Hematopoietic multipotent progenitor cell treated with erythropoietin and hydrocortisone succinate and interleukin-3 and kit ligand, for 6 days (in vitro differentiated cells): ENCODE measurements at regions not wholly inside any gene's neighbourhood (a gene's known extent, or its start where the extent isn't known, plus 50 kb on each side); places are given as distances from the start of the nearest gene placed in this dataset.
A peak's percentile ranks its signal among the peaks of the same experiment; 100 is the strongest.

Experiments
- DNase-seq: peaks from one replicate; pipeline ENCODE4 v3.0.0-alpha.2; 2015

- DNase-seq: peak; percentile 70
These were observed 59.5 kb downstream of the PTGS2 start for GRCh38 chr1:186620566-186621350.

- DNase-seq: peak; percentile 73
These were observed 61.6 kb downstream of the PTGS2 start for GRCh38 chr1:186618401-186619170.

DNA sequence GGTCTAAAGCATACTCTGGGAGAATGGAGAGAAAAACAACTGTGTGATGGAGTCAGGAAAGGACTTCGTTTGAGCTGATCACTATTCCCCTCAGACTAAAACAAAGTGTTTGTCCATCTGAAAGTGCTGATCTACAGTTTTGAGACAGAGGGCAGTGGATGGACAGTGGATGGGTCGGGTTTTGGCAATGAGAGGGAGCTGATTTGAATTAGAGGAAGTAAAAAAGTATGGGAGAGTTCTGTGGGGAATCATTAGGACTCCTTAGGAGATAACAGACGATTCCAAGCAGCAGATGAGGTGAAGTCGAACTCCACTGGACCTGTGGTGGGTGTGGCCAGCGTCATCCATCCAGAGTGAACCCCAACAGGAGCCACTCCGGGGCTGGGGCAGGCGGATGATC, 62.3 kb downstream of the PTGS2 start:
- DNase-seq: no peak

DNA sequence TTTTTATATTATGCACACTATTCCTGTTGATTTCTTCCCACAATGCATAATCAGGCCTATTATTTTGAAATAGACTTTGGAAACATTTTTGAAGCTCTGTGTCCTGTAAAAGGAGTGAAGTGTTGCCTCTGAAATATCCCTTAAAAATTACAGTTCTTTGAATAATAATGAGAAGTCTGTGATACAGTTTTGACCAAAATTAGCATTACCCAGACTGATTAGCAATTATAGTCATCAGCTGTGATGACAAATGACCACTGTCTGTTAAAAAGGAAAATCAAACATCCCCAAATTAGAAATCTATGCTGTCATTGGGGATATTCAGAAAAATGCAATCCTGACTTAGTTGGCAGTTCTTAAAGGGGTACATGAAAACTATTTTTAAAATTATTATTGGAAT, 63.7 kb downstream of the PTGS2 start:
- no peak for DNase-seq

DNA sequence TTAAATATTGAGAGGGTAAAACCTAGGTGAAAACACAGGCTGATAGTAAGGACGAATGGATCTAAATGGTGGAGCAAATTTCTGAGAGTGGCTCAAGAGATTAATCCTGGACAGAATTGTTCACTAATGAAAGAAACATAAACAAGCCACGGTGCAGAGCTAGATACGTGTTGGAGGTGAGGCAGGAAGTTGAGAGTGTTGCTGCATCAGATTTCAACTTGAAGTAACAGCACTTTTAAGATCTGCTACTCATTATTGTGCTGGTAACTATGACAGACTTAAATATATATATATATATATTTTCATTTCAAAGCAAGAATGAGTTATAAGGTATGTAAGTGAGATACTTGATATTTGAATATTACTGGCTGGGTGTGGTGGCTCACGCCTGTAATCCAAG, 64.9 kb downstream of the PTGS2 start:
- no peak for DNase-seq

DNA sequence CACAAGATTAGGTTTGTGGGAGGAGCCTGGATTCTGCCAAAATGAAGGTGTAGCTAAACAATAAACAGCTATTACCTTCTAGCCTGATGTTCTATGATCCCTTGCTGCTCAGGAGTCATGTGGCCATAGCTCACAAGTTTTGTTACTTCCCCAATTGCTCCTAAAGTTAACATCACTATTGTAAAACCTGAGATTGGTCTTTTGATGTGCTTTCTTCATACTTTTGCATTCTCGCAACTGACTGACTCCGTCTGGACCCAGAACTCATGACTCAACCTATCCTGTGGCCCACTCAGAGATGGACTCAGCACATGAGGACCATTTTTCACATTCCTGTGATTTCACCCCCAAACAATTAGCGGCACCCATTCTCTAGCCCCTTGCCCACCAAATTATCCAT, 69.1 kb downstream of the PTGS2 start:
- no peak for DNase-seq

- DNase-seq: no peak
These were observed 71.0 kb downstream of the PTGS2 start for GRCh38 chr1:186609183-186609582.

DNA sequence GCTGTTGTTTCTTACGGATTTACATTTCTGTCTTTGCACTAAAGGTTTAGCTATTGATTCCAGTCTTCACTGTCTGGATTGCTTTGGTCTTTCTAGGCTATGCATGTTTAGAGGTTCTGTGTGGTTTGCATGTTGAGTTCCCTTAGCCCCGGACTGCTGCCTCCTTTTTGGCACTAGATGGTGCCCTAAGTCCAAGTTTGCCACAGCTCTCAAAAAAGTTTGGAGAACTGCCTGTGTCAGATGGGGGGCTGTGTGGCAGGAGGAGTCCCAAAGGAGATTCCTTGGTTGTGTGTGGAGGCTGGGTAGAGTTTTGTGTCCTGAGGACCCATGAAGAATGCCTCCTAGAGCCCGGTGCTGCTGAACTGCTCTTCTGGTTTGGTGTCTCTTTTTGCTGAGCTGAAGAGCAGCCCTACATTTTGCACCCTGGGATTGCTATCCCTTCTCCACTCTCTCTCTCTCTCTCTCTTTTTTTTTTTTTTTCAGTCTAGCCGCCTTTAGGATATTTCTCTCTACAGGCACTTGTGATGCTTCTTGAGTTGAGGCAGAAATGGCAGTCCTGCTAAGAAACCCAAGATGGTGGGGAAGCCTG, 74.4 kb downstream of the PTGS2 start:
- DNase-seq: peak; percentile 80

- no peak for DNase-seq
These were observed 84.3 kb downstream of the PTGS2 start for GRCh38 chr1:186595969-186596368.

- DNase-seq: no peak
These were observed 101.8 kb downstream of the PTGS2 start for GRCh38 chr1:186578325-186579016.

DNA sequence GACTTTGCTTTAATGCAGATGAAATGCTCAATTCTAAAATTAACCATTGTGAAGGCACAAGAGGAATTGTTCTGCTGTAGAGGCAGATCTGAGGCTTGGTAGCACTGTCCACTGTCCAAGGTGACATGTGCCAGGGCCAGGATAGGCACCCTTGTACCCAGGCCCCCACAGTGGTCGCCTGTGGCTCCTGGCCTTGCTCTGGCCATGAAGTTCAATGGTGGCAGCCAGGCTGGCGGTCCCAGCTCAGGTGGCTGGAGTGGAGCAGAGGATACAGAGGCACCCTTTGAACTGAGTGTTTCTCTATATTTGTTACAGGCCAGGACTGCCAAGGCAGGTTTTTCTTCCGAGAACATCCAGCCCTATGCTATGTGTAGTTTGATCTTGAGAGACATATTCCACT, 102.6 kb downstream of the PTGS2 start:
- no peak for DNase-seq

DNA sequence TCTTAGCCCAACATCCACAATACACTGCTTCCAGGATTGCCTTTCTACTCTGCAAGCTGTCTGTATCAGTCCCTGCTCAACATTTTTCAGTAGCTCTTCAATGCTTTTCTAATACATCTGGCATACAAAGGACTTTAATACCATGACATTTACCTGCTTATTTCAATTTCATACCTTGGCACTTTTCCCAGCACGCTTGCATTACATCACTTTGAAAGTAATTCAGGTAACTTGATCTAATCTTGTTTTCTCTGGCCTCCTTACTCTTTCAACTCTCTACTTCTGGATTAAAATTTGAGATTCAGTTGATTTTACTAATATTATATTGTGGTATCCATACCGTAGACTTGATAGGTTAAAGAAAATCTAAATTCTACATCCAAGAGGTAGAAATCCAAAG, 103.0 kb downstream of the PTGS2 start:
- DNase-seq: no peak

DNA sequence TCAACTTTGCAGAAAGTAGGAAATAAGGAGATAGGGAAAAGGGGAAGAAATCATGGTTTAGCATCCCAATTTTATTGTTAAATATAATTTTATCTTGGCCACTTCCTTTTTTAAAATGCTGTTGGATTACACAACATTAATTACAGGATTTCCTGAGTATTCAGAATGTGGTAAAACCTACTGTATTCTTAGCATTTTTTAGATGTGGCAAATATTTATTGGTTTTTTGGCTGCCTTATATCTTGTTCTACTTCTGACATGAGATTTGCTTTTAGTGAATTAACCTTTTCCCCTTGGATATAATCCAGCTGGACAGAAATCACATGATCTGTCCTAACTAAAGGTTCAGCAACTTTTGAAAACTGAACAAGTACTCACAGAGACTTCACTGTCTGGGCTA, 104.9 kb downstream of the PTGS2 start:
- peak; percentile 10 for DNase-seq

- DNase-seq: no peak
These were observed 105.3 kb downstream of the PTGS2 start for GRCh38 chr1:186574926-186575325.

- no peak for DNase-seq
These were observed 107.7 kb downstream of the PTGS2 start for GRCh38 chr1:186572509-186572908.

DNA sequence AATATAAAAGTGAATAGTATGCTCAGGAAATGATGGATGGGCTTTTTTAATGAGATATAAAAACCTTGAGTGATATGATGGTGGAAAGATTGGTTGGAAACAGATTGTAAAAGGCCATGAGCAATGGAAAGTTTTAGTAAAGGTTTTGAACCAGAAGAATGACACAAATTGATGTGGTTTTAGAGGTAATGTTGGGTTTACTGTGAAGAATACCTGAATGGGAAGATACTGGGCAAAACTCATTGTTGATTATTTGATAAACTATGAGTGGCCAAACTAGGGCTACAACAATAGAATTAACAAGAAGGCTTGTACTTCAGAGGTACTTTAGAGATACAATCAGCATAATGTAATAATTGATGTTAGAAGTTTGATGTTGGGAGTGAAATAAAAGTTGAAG, 108.5 kb downstream of the PTGS2 start:
- no peak for DNase-seq

DNA sequence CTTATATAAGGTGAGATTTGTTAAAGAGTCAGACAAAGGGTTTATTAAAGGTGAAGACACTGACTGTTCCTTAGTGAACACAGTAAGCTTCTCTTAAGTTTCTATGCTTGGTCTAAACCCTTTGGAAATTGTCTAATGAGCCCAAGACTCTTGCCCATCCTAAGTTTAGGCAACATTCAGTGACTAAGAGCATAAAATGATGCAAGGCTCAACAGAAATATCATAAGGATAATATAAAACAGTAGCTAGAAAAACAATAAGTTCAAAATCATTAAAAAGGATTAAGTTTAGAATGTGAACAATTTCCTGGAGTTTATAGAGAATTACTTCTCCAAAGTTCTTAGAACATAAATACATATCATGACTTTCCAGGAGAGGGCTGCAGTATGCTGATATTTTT, 108.9 kb upstream of the PDC start:
- no peak for DNase-seq

GRCh38 chr1:186568221-186568620, 107.3 kb upstream of the PDC start:
- DNase-seq: no peak

DNA sequence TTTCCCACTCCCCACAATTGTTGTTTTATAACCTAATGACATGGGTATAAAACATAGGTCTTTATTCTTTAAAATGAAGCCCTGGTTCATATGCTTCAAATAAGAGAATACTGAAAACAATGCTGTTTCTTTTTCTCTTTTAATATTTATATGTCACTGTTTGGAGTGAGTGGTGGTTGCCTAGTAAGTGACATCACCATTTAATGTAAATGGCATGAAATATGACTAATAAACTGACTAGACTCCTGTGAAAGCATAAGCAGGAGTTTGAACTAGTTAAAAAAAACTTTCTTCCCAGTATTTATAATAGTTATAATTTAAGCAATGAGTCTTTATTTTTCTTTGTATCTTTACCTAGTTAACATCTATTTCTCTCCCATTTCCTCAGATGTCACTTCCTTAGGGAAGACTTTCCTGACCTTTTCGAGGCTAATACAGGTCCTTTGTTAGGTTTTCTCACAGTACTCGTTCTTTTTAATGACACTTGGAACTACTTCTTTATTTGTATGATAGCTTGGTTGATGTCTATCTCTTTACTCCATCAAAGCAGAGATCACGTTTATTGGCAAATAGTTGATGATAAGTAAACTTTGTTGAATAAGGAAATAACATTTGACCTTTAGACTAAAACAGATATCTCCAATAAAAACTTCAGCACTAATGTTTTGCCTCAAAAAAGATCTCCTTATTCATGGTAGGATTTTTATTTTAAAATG, 105.4 kb upstream of the PDC start:
- no peak for DNase-seq

- no peak for DNase-seq
These were observed 103.7 kb upstream of the PDC start for GRCh38 chr1:186564582-186564981.

DNA sequence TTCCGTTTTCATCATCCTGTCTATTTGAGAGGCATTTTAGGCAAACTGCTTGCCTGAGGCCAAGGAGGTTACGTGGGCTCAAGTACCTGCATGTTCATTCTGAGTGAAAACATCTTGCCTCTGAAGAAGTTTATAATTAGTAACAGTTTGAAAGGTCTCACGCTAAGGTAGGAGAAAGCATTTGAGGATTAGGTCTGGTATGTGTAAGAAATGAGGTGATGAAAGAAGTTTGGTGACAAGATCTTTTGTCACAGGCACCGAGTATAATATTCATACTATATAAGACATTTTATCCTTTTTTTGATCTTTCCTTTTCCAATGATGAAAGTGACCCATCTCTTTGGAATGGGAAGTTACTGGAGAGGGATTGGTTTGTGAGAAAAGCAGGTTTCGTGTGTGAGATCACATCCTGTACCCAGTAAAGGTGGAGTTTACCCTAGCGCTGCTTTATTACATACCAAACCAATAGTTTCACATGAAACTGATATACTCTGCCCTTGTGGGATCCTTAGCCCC, 98.7 kb upstream of the PDC start:
- DNase-seq: no peak

DNA sequence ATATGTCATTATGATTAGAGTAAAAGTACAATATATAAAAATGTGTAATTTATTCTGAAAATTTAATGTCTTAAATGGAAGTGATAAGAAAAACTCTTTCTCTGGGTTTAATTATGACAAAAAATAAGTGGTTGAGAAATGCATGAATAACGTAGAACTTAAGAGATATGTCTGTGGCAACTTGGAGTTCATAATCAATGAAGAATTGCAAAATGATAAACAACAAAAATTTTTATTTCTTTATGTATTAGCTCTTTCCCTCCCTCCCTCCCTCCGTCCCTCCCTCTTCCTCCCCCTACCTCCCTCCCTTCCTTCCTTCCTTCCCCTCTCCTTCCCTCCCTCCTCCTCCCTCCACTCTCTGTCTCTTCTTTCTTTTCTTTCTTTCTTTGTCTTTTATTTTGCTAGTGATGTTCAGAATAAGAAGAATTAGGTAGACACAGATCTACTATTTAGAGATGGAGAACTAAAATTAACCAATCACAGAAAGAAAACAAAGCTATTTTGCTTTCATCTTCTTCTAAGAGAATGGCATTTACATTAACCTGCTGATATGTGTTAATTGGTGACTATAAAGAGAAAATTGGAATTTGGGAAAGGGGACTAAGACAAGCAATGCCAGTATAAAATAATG, 96.3 kb upstream of the PDC start:
- DNase-seq: no peak
